ENCODE measurements at regions not wholly inside any gene's neighbourhood (a gene's known extent, or its start where the extent isn't known, plus 50 kb on each side); places are given as distances from the start of the nearest gene placed in this dataset.

DNA sequence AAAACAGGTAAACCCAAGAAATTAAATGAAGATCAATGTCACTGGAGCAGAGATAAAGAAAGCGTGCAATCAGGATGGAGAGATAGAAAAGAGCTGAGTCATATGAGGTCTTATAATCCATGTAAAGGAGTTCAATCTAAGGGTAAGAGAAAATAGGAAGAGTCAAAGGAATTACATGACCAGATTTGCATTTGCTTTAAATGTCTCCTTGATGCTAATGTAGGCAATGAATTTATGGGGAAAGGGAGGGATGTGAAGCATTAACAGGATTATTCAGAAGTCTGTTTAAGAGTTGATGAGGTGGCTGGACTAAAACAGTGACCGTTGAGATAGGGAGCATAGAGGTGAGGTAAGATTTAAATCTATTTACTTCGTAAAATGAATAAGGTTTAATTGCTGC lies 623.1 kb downstream of the MBD2 start:
- ATAC-seq (no peak), DNase-seq (ENCODE audit: extremely low read depth in 1 of 4, low spot score in 3 of 4) (no peak), FAIRE-seq (no peak)
- Histone ChIP-seq H3K27ac (ENCODE audit: extremely low read depth, low read depth, low read length) (no peak overlapping the region), H3K36me3 (ENCODE audit: control insufficient read depth, insufficient read depth, low read length) (no peaks in the 10 kb centered on the region), H3K4me1 (replicated peaks in 1 of 2; ENCODE audit: control insufficient read depth in 2 of 2, insufficient read depth in 2 of 2, low read length in 2 of 2) (no peaks in the 10 kb centered on the region), H3K9me3 (replicated peaks; ENCODE audit: control insufficient read depth, insufficient read depth, low read depth, low read length) (no peaks in the 10 kb centered on the region), H3K9ac (ENCODE audit: insufficient read depth in 1 of 2, low read depth in 2 of 2, low read length in 2 of 2) (no peak overlapping the region), H4K20me1 (replicated peaks; ENCODE audit: control insufficient read depth, insufficient read depth, low read length) (no peaks in the 10 kb centered on the region), H3K9me1 (ENCODE audit: control insufficient read depth, insufficient read depth, low read length) (no peaks in the 10 kb centered on the region), H3K27me3 (ENCODE audit: control insufficient read depth in 2 of 2, insufficient read depth in 2 of 2, low read length in 2 of 2) (no peaks in the 10 kb centered on the region), H3K4me2 (ENCODE audit: insufficient read depth, low read length) (no peak overlapping the region), H3K79me2 (ENCODE audit: control insufficient read depth, insufficient read depth, low read length) (no peaks in the 10 kb centered on the region), H3K4me3 (no peak overlapping the region), H2AFZ (ENCODE audit: low read depth, low read length) (no peak overlapping the region)
- WGBS (ENCODE audit: insufficient coverage, low coverage, missing lambda C conversion rate), result 0% methylated on average over 3 of the region's 3 CpGs
- TF ChIP-seq STAT6 (CRISPR knock-in tag; IDR thresholded peaks at IDR 0.05), result no peak
- no peak for TF ChIP-seq CC2D1A (IDR thresholded peaks at IDR 0.05)
- TF ChIP-seq, protein P1, sequence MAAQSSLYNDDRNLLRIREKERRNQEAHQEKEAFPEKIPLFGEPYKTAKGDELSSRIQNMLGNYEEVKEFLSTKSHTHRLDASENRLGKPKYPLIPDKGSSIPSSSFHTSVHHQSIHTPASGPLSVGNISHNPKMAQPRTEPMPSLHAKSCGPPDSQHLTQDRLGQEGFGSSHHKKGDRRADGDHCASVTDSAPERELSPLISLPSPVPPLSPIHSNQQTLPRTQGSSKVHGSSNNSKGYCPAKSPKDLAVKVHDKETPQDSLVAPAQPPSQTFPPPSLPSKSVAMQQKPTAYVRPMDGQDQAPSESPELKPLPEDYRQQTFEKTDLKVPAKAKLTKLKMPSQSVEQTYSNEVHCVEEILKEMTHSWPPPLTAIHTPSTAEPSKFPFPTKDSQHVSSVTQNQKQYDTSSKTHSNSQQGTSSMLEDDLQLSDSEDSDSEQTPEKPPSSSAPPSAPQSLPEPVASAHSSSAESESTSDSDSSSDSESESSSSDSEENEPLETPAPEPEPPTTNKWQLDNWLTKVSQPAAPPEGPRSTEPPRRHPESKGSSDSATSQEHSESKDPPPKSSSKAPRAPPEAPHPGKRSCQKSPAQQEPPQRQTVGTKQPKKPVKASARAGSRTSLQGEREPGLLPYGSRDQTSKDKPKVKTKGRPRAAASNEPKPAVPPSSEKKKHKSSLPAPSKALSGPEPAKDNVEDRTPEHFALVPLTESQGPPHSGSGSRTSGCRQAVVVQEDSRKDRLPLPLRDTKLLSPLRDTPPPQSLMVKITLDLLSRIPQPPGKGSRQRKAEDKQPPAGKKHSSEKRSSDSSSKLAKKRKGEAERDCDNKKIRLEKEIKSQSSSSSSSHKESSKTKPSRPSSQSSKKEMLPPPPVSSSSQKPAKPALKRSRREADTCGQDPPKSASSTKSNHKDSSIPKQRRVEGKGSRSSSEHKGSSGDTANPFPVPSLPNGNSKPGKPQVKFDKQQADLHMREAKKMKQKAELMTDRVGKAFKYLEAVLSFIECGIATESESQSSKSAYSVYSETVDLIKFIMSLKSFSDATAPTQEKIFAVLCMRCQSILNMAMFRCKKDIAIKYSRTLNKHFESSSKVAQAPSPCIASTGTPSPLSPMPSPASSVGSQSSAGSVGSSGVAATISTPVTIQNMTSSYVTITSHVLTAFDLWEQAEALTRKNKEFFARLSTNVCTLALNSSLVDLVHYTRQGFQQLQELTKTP (IDR thresholded peaks at IDR 0.05; ENCODE audit: low read depth in 1 of 2, partially characterized antibody in 2 of 2), result no peak
- TF ChIP-seq CBX2 (IDR thresholded peaks at IDR 0.05; ENCODE audit: insufficient read depth, low read length, poor library complexity, severe bottlenecking), result no peak
- TF ChIP-seq ZNF280B (CRISPR knock-in tag; IDR thresholded peaks at IDR 0.05), result no peak
- BruUV-seq (replicated peaks), result no TSS peak
- POLR2A ChIA-PET, result no interaction called here
- in situ Hi-C loops (cut with MboI) (no loop called here), intact Hi-C loops (cut with micrococcal nuclease) (no loop called here)
- CTCF ChIA-PET (ENCODE audit: low intra/inter-chr PET ratio), result no interaction called here

Data from K562 (cell line).